HUES64 (cell line): ENCODE measurements at regions not wholly inside any gene's neighbourhood (a gene's known extent, or its start where the extent isn't known, plus 50 kb on each side); places are given as distances from the start of the nearest gene placed in this dataset.
A peak's percentile ranks its signal among the peaks of the same experiment; 100 is the strongest.

Experiments used
- H3K27ac ChIP-seq: 2 replicates; pipeline ENCODE4 v1.7.0; 2013; ENCODE audit warnings: low read depth, low read length, inconsistent platforms
- H3K27me3 ChIP-seq: 2 replicates; pipeline ENCODE4 v1.6.1; 2013; ENCODE audit warnings: mild to moderate bottlenecking, low read length; ENCODE audit not compliant: insufficient read depth
- H3K36me3 ChIP-seq: 2 replicates; pipeline ENCODE4 v1.6.1; 2013; ENCODE audit warnings: mild to moderate bottlenecking, low read length; ENCODE audit not compliant: insufficient read depth
- H3K4me1 ChIP-seq: 2 replicates; pipeline ENCODE4 v1.6.1; 2013; ENCODE audit warnings: mild to moderate bottlenecking, low read length, moderate library complexity; ENCODE audit not compliant: insufficient read depth
- H3K4me3 ChIP-seq: 2 replicates; pipeline ENCODE4 v1.5.1; 2013; ENCODE audit warnings: mild to moderate bottlenecking, low read length, moderate library complexity
- H3K9ac ChIP-seq: 2 replicates; pipeline ENCODE4 v1.6.1; 2013; ENCODE audit warnings: mild to moderate bottlenecking, low read depth, low read length
- H3K9me3 ChIP-seq: 2 replicates; pipeline ENCODE4 v1.6.1; 2013; ENCODE audit warnings: low read depth, low read length; ENCODE audit not compliant: insufficient read depth
- WGBS: fragments of 150-250, 120-280 bp; methylation state at CpG from one replicate; pipeline ENCODE4 v1.1.7; 2013; ENCODE audit warnings: missing lambda C conversion rate; 5-methylcytosine and 5-hydroxymethylcytosine counted together

DNA sequence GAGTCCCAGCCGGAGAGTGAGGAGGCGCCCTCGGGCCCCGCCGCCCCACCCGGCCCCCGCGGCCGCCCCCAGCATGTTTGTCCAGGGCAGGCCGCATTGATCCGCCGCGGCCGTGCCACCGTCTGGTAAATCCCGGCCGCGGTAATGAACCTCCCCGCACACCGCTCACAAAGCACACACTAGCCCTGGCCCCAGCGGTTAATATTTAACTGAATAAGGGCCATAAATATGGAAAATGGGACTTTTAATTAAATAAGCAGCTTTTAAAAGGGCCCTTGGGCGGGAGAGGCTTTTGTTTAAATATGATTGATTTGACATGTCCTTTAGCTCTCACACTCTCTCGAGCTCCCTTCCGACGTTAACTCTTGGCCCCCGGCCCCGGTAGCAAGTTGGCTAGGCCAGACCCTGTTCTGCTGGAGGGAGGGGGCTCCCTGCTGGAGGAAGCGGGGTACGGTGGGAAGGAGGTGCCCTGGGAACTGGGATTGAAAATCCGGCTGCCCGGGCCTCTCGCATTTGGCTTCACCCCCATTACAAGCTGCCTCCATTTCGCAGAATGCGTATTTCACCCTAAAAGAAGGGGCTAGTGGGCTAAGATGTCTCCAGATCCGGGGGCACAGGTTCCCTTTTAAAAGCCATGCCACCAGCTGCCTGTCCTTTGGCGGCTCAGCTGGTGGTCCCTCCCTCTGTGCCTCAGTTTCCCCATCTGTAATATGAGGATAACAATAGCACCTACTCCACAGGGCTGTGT, 199.8 kb downstream of the RBM19 start:
- Histone ChIP-seq H3K36me3 (no peaks in the 10 kb centered on the region), H3K27ac (peak overlapping the region; percentile 35; the same call in 1 of the 2 replicates), H3K27me3 (peaks cover 9% of the 10 kb centered on the region), H3K9ac (no peak overlapping the region; the same call in 1 of the 2 replicates), H3K4me1 (peaks cover 11% of the 10 kb centered on the region; the same call in 1 of the 2 replicates), H3K4me3 (no peak overlapping the region), H3K9me3 (no peaks in the 10 kb centered on the region)
- whole genome bisulfite sequencing: 77% methylated on average over 36 of the region's 36 CpGs

DNA sequence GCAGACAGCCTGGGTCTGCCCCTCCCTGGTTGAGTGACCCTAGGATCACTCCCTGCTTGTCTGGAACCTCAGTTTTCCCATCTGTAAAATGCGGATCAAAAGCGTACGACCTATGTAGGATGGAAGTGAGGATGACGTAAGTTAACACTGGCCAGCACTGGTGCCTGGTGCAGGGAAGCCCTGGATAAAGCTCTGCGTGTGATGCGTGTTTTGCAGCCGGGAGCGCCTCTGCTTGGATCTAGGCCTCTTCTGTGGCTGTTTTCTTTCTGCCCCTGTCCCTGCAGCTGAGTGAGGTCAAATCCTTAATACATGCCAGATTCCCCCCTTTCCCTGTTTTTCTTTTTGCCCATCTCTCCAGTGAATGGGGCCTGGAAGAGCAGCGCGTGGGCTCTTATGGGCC, 201.5 kb downstream of the RBM19 start:
- Histone ChIP-seq H3K27me3 (peaks cover 9% of the 10 kb centered on the region), H3K4me1 (peaks cover 11% of the 10 kb centered on the region; the same call in 1 of the 2 replicates), H3K9ac (no peak overlapping the region), H3K27ac (no peak overlapping the region), H3K36me3 (no peaks in the 10 kb centered on the region), H3K4me3 (no peak overlapping the region), H3K9me3 (no peaks in the 10 kb centered on the region)
- WGBS: 88% methylated on average over 10 of the region's 10 CpGs

DNA sequence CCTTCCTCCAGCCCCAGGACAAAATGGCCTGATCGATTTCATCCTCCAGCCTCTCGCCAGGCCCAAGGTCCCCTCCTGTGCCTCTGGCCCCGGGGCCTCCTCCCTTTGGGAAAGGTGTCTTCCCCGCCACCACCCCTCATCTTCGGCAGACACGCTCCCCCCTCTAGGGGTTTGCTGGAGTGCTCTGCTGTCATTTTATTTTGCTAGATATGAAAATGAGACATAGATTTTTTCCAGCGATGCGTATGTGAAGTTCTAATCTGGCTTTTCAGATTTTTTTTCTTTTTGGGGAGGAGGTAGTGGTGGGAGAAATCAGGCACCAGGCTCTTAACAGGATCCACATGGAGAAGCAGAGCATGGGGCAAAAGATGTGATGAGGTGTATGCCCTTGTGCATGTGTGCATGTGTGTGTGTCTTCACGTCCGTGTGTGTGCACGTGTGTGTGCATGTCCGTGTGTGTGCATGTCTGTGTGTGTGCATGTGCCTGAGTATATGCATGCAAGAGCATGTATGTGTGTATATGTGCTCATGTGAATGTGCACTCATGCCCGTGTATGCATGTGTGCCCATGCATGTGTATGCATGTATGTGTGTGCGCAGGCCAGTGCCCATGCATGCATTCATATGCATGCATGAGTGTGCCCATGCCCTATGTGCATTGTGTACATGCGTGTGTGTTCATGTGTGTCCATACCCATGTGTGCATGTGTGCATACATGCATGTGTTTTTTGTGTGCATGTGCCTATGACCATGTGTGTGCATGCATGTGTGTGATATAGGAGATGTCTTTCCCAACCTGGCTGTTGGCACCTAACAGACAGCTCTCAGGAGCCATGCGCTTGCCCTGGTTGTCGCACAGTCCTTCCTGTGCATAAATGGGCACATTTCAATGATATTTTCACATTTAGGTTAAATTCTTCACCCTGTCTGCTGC, 203.0 kb downstream of the RBM19 start:
- 82% methylated on average over 17 of the region's 17 CpGs for WGBS
- Histone ChIP-seq H3K4me3 (no peak overlapping the region), H3K9ac (no peak overlapping the region), H3K4me1 (peaks cover 11% of the 10 kb centered on the region; the same call in 1 of the 2 replicates), H3K27ac (no peak overlapping the region), H3K27me3 (peaks cover 9% of the 10 kb centered on the region), H3K9me3 (no peaks in the 10 kb centered on the region), H3K36me3 (no peaks in the 10 kb centered on the region)

DNA sequence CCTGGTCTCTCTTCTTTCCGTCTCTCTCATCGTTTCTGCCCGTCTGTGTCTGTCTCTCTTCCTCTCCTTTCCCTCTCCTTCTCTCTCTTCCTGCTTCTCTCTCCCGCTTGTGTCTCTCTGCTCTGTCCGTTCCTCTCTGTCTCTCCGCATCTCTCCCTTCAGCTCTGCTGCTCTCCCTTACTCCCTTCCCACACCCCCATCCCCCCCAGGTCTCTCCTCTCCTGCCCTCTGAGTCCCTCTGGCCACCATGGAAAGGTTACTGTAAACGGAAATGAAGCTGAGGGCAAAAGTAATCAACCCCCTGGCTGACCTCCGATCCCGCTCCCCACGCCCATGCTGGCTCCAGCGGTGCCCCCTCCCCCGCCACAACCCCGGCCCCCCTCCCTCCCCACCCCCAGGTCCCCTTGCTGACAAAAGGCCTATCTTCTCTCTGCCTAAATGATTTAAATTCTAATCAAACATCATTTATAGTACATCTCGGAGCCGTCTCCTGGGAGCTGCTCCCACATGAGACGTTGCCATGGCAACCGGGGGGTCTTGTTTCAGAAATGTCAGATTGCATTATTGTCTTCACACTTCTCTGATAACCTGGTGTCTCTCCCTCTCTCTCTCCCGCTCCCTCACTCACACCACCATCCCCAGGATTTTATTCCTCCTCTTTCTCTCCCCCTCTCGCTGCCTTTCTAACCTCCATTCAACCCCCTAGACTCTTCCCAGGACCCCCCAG, 203.8 kb downstream of the RBM19 start:
- Histone ChIP-seq H3K36me3 (no peaks in the 10 kb centered on the region), H3K9me3 (no peaks in the 10 kb centered on the region), H3K4me3 (no peak overlapping the region), H3K27ac (no peak overlapping the region), H3K27me3 (peaks cover 9% of the 10 kb centered on the region), H3K9ac (no peak overlapping the region), H3K4me1 (peaks cover 11% of the 10 kb centered on the region; the same call in 1 of the 2 replicates)
- 62% methylated on average over 13 of the region's 19 CpGs for WGBS

DNA sequence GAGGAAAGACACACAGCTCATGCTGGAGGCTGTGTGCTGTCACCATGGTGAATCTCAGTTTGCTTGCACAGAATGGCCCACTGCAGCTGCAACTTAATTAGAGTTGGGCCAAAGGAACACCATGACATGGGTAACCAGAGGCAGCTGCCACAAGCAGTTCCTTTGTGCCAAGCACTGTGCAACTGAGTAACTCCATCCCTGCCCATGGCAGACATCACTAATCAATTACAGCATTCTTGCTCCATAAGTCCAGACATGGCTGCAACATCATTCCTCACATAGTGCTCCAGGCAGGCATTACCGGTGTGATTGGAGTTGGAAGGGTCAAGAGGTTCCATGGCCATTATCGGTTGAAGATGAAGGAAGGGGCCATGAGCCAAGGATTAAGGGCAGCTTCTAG, 207.0 kb downstream of the RBM19 start:
- WGBS: 97% methylated on average over 2 of the region's 2 CpGs
- no peaks in the 10 kb centered on the region for H3K9me3 ChIP-seq
- H3K36me3 ChIP-seq: no peaks in the 10 kb centered on the region
- peaks cover 5% of the 10 kb centered on the region; the same call in 1 of the 2 replicates for H3K4me1 ChIP-seq
- H3K27me3 ChIP-seq: no peaks in the 10 kb centered on the region
- no peak overlapping the region for H3K9ac ChIP-seq
- no peak overlapping the region for H3K4me3 ChIP-seq
- H3K27ac ChIP-seq: no peak overlapping the region

DNA sequence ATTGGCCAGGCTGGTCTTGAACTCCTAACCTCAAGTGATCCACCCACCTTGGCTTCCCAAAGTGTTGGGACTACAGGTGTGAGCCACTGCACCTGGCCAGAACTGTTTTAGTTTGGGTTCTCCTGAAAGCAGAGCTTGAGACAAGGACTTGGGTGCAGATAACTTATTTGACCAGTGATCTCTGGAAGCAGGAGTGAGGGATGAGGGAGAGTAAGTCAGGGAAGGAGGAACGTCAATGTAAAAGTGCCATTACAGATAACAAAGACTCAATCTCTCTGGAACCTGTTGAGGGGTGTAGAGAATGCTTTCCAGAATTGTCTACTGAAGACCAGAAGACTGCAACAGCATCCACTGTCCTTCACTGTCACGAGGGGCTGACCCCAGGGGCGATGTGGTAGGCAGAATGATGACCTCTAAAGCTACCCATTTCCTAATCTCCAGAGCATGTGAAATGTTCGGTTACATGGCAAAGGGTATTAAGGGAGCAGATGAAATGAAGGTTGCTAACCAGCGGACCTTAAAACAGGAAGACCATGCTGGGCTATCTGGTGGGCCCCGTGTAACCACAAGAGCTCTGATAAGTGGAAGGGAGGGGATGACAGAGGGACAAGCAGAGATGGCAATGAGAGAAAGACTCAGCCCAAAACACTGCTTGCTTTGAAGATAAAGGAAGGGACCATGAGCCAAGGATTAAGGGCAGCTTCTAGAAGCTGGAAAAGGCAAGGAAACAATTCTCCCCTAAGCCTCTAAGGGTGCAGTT, 207.8 kb downstream of the RBM19 start:
- no peaks in the 10 kb centered on the region for H3K36me3 ChIP-seq
- no peak overlapping the region for H3K9ac ChIP-seq
- no peak overlapping the region for H3K4me3 ChIP-seq
- H3K27me3 ChIP-seq: no peaks in the 10 kb centered on the region
- 88% methylated on average over 6 of the region's 6 CpGs for WGBS
- no peak overlapping the region for H3K27ac ChIP-seq
- peaks cover 5% of the 10 kb centered on the region; the same call in 1 of the 2 replicates for H3K4me1 ChIP-seq
- H3K9me3 ChIP-seq: no peaks in the 10 kb centered on the region

DNA sequence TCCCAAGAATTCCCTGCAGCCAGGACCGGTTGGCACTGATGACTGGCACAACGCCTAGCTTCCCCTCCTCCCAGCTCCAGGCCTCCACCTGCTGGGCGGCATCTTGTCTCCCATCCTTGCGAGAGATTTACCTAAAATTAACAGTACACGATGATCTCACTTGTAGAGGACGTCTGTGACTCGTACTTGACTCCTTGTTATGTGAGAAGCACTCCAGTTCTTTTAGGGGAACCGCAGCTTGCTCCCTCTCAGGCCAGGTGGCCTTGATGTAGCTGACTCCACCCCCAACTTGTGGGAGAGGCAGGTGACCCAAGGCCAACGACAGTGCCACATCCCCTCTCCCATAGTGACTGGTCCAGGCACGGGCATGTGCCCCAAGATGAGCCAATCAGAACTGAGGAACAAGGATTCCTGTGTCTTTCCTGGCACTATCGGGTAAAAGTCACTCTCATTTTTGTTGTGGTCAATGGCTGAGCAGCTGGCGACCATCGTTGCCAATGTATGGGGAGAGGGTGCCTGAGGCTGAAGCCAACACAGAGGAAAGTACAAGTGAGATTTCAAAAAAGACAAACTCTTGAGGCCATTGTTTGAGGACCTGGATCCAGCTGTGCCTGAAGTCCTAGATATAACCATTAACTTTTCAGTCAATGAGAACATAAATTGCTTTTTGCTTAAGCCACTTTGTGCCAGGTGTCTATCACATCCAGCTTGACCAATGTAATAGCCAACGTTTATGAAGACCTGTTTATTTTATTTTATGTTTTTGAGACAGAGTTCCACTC, 208.7 kb downstream of the RBM19 start:
- no peak overlapping the region for H3K4me3 ChIP-seq
- H3K9ac ChIP-seq: no peak overlapping the region
- WGBS: 80% methylated on average over 14 of the region's 14 CpGs
- no peaks in the 10 kb centered on the region for H3K36me3 ChIP-seq
- H3K27ac ChIP-seq: no peak overlapping the region
- no peaks in the 10 kb centered on the region; the same call in 1 of the 2 replicates for H3K4me1 ChIP-seq
- no peaks in the 10 kb centered on the region for H3K9me3 ChIP-seq
- H3K27me3 ChIP-seq: no peaks in the 10 kb centered on the region

DNA sequence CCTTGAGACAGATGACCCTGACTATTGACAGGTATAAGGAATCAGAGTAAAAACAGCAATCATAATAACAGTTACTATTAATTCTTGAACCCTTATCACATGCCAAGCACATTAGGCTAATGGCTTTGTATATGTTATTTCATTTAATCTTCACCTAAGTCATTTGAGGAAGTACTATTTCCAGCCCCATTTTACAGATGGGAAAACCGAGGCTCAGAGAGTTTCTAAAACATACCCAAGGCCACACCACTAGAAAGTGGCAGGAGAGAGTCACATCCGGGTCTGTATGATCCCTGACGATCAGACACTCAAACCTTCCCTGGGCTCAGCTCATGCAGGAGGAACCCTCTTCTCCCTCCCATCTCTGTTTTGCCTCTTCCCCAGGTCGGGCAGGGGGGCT, 209.5 kb downstream of the RBM19 start:
- Histone ChIP-seq H3K9ac (no peak overlapping the region), H3K27me3 (no peaks in the 10 kb centered on the region), H3K4me1 (no peaks in the 10 kb centered on the region; the same call in 1 of the 2 replicates), H3K9me3 (0 out of 2 replicates have a peak, but pooled peaks cover 4% of the 10 kb centered on the region), H3K27ac (no peak overlapping the region), H3K36me3 (no peaks in the 10 kb centered on the region), H3K4me3 (no peak overlapping the region)
- WGBS: 80% methylated on average over 4 of the region's 4 CpGs

DNA sequence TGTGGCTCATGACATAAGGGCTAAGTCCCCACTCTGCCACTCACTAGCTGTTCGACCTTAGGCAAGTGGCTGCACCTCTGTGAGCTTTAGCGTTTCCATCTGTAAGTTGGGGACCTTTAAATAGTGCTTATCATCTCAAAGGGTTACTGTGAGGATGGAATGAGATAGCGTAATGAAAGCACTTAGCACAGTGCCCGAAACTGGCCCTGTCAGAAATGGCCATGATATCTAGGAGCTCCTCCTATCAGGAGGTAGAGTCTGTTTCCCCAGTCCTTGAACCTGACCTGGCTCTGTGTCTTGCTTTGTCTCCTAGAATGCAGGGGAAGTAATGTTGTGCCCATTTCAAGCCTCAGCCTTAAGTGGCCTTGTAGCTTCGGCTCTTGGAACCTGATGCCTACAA, 211.0 kb downstream of the RBM19 start:
- Histone ChIP-seq H3K9me3 (peaks cover 9% of the 10 kb centered on the region; the same call in 1 of the 2 replicates), H3K36me3 (no peaks in the 10 kb centered on the region), H3K27ac (no peak overlapping the region), H3K9ac (no peak overlapping the region), H3K4me3 (no peak overlapping the region), H3K27me3 (no peaks in the 10 kb centered on the region), H3K4me1 (no peaks in the 10 kb centered on the region)
- 94% methylated on average over 5 of the region's 5 CpGs for WGBS

DNA sequence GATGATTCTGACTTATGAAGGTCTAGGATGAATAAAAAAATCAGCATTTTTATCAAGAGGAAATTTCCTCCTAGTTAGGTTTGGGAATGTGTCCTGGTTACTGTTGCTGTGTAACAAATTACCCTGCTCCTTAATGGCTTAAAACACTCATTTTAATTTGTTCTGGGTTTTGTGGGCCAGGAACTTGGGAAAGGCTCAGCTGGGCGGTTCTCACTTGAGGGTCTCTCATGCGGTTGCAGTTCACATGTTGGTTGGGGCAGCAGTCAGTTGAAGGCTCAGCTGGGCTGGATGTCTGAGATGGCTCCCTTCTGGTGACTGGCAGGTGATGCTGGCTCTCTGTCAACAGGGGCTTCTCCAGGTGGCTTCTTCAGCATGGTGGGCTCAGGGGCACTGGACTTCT, 214.6 kb downstream of the RBM19 start:
- Histone ChIP-seq H3K4me3 (no peak overlapping the region), H3K27ac (no peak overlapping the region), H3K27me3 (peaks cover 19% of the 10 kb centered on the region), H3K4me1 (no peaks in the 10 kb centered on the region), H3K36me3 (no peaks in the 10 kb centered on the region), H3K9ac (no peak overlapping the region), H3K9me3 (peaks cover 9% of the 10 kb centered on the region; the same call in 1 of the 2 replicates)
- 92% methylated on average over 2 of the region's 2 CpGs for WGBS
